CD14-positive monocyte (primary cell): ENCODE measurements at regions not wholly inside any gene's neighbourhood (a gene's known extent, or its start where the extent isn't known, plus 50 kb on each side); places are given as distances from the start of the nearest gene placed in this dataset. TPM values are rescaled to one million over a fixed set of nuclear protein-coding genes. Genes with fewer than 3 reads are reported as not detected.

Experiments
- DNase-seq, 3 donors: peaks; one replicate each; pipeline ENCODE4 v3.0.0-alpha.2; 2011 to 2022
- H2AFZ ChIP-seq: 2 replicates; pipeline ENCODE4 v1.6.0; 2012; ENCODE audit warnings: mild to moderate bottlenecking, low read depth, low read length, inconsistent platforms; ENCODE audit not compliant: insufficient read depth, poor library complexity, severe bottlenecking
- H3K27ac ChIP-seq, 2 donors: 1 replicate in 1 of 2; 2 replicates in 1 of 2; pipeline ENCODE4 v1.5.1; 2012 to 2013; ENCODE audit warnings: low read length in 2 of 2, control low read depth in 1 of 2, inconsistent platforms in 1 of 2, low read depth in 1 of 2, mild to moderate bottlenecking in 1 of 2
- H3K27me3 ChIP-seq, 2 donors: one replicate each; pipeline versions ENCODE4 v1.6.0 to v1.6.1; 2011 to 2013; ENCODE audit warnings: low read length in 2 of 2; ENCODE audit not compliant: control insufficient read depth in 2 of 2, insufficient read depth in 2 of 2
- H3K36me3 ChIP-seq, 2 donors: replicated peaks in 1 of 2; 1 replicate in 1 of 2; 2 replicates in 1 of 2; pipeline versions ENCODE4 v1.5.1 to v1.6.1; 2012 to 2013; ENCODE audit warnings: low read length in 2 of 2, control low read depth in 1 of 2, inconsistent platforms in 1 of 2, mild to moderate bottlenecking in 1 of 2; ENCODE audit not compliant: insufficient read depth in 2 of 2, control insufficient read depth in 1 of 2
- H3K4me1 ChIP-seq, 2 donors: 1 replicate in 1 of 2; 2 replicates in 1 of 2; pipeline versions ENCODE4 v1.5.1 to v1.6.1; 2012 to 2013; ENCODE audit warnings: low read length in 2 of 2, control low read depth in 1 of 2, inconsistent platforms in 1 of 2, mild to moderate bottlenecking in 1 of 2, moderate library complexity in 1 of 2; ENCODE audit not compliant: insufficient read depth in 2 of 2, control insufficient read depth in 1 of 2
- H3K4me2 ChIP-seq: replicated peaks from 2 replicates; pipeline ENCODE3; 2012; ENCODE audit warnings: low read length, moderate library complexity, mild to moderate bottlenecking; ENCODE audit not compliant: poor library complexity, severe bottlenecking; ENCODE audit errors: extremely low read depth
- H3K4me3 ChIP-seq, 3 experiments: fragments of 200-600 bp in 1 of 3; sonication (generic) in 1 of 3; replicated peaks in 1 of 3; 1 replicate in 2 of 3; 2 replicates in 1 of 3; pipeline ENCODE4 v1.5.1; 2011 to 2013; ENCODE audit warnings: low read length in 3 of 3, mild to moderate bottlenecking in 3 of 3, control low read depth in 2 of 3, low read depth in 2 of 3, inconsistent platforms in 1 of 3, moderate library complexity in 1 of 3
- H3K79me2 ChIP-seq: 2 replicates; pipeline ENCODE4 v1.6.0; 2012; ENCODE audit warnings: mild to moderate bottlenecking, control low read depth, inconsistent platforms, low read length, moderate library complexity; ENCODE audit not compliant: insufficient read depth
- H3K9ac ChIP-seq: 2 replicates; pipeline ENCODE4 v1.6.0; 2017; ENCODE audit warnings: low read length, mild to moderate bottlenecking; ENCODE audit not compliant: insufficient read depth, poor library complexity, severe bottlenecking
- H3K9me3 ChIP-seq, 2 donors: replicated peaks in 1 of 2; 1 replicate in 1 of 2; 2 replicates in 1 of 2; pipeline versions ENCODE4 v1.5.1 to v1.6.1; 2012 to 2013; ENCODE audit warnings: low read length in 2 of 2, control low read depth in 1 of 2; ENCODE audit not compliant: control insufficient read depth in 1 of 2, insufficient read depth in 1 of 2
- H4K20me1 ChIP-seq: 2 replicates; pipeline ENCODE4 v1.6.0; 2012; ENCODE audit warnings: mild to moderate bottlenecking, low read length, control low read depth, moderate library complexity; ENCODE audit not compliant: insufficient read depth
- H3K27ac Mint-ChIP-seq, 7 donors: one replicate each; pipeline ENCODE4 v1.8.0; 2020; ENCODE audit warnings: mild to moderate bottlenecking in 7 of 7, mixed read lengths in 7 of 7, moderate library complexity in 6 of 7, inconsistent platforms in 2 of 7
- H3K27me3 Mint-ChIP-seq, 3 donors: one replicate each; pipeline ENCODE4 v1.8.0; 2021 to 2022; ENCODE audit warnings: low read depth in 3 of 3, mild to moderate bottlenecking in 3 of 3, mixed read lengths in 3 of 3, moderate library complexity in 3 of 3, inconsistent platforms in 1 of 3
- H3K36me3 Mint-ChIP-seq, 2 donors: one replicate each; pipeline ENCODE4 v1.8.0; 2020; ENCODE audit warnings: mixed read lengths in 2 of 2, inconsistent platforms in 1 of 2, mild to moderate bottlenecking in 1 of 2
- H3K4me1 Mint-ChIP-seq: one replicate; pipeline ENCODE4 v1.8.0; 2020; ENCODE audit warnings: mild to moderate bottlenecking, mixed read lengths
- H3K4me3 Mint-ChIP-seq, 2 donors: one replicate each; pipeline ENCODE4 v1.8.0; 2020; ENCODE audit warnings: mild to moderate bottlenecking in 2 of 2, mixed read lengths in 2 of 2, moderate library complexity in 1 of 2
- H3K9me3 Mint-ChIP-seq, 7 donors: one replicate each; pipeline ENCODE4 v1.8.0; 2020 to 2022; ENCODE audit warnings: mixed read lengths in 7 of 7, mild to moderate bottlenecking in 6 of 7, moderate library complexity in 6 of 7, inconsistent platforms in 2 of 7
- CTCF ChIP-seq: fragments of 200-600 bp; IDR thresholded peaks from one replicate; pipeline ENCODE4 v1.8.0; 2022; ENCODE audit warnings: antibody characterized with exemption, mild to moderate bottlenecking
- WGBS: methylation state at CpG from one replicate; pipeline ENCODE4 v1.1.5; 2013; ENCODE audit warnings: missing lambda C conversion rate; ENCODE audit not compliant: insufficient coverage; 5-methylcytosine and 5-hydroxymethylcytosine counted together
- intact Hi-C, 2 donors: fragments of 100-400 bp; cut with micrococcal nuclease; formaldehyde crosslinking; loops; one replicate each; pipeline versions ENCODE4 v1.15.0 to v1.15.1; 2023
- small RNA-seq: library from RNA; depleted of rRNA; stranded (forward); fragments of <200 nt; gene quantifications from one replicate; pipeline ENCODE3, GENCODE V24; 2012; ENCODE audit warnings: low read depth; ENCODE audit not compliant: insufficient read length

GRCh38 chr20:30985386-30985785 lies 272.1 kb upstream of the DEFB115 start:
- Histone ChIP-seq H3K9ac (no peak overlapping the region), H3K4me2 (no peak overlapping the region), H3K36me3 (no peaks in the 10 kb centered on the region), H3K79me2 (no peaks in the 10 kb centered on the region), H2AFZ (no peak overlapping the region), H3K4me3 (no peak overlapping the region), H4K20me1 (no peaks in the 10 kb centered on the region), H3K27ac (no peak overlapping the region), H3K9me3 (peaks cover 8 to 26% of the 10 kb centered on the region in 2 donors), H3K4me1 (no peaks in the 10 kb centered on the region), H3K27me3 (no peaks in the 10 kb centered on the region)
- TF ChIP-seq CTCF: no peak
- intact Hi-C loops: no loop called here
- 91% methylated on average over 11 of the region's 18 CpGs for WGBS
- Mint-ChIP-seq H3K4me1 (no peaks in the 10 kb centered on the region), H3K36me3 (no peaks in the 10 kb centered on the region), H3K9me3 (peaks cover 18 to 60% (median 33%) of the 10 kb centered on the region in 7 donors), H3K27me3 (no peaks in the 10 kb centered on the region), H3K27ac (no peak overlapping the region), H3K4me3 (no peak overlapping the region)
- DNase-seq: no peak

Small RNA genes in the stretch of these regions (small RNA-seq; reads per million reads assigned to genes)
- not detected for gene RNA5SP528
